ENCODE measurements at regions not wholly inside any gene's neighbourhood (a gene's known extent, or its start where the extent isn't known, plus 50 kb on each side); places are given as distances from the start of the nearest gene placed in this dataset.

GRCh38 chr18:25621682-25622081 is 269.7 kb upstream of the ZNF521 start:
- DNase-seq: no peak

- no peak for DNase-seq
These were observed 269.2 kb upstream of the ZNF521 start for GRCh38 chr18:25621144-25621543.

- DNase-seq: no peak
These were observed 262.2 kb upstream of the ZNF521 start for GRCh38 chr18:25614168-25614567.

GRCh38 chr18:25612466-25612865 is 260.5 kb upstream of the ZNF521 start:
- no peak for DNase-seq

GRCh38 chr18:25608091-25608490 is 256.1 kb upstream of the ZNF521 start:
- DNase-seq: no peak

- DNase-seq: no peak
These were observed 253.1 kb upstream of the ZNF521 start for GRCh38 chr18:25604894-25605597.

GRCh38 chr18:25604196-25604893 is 252.4 kb upstream of the ZNF521 start:
- DNase-seq: no peak

GRCh38 chr18:25599443-25599842 is 247.5 kb upstream of the ZNF521 start:
- no peak for DNase-seq

- no peak for DNase-seq
These were observed 245.5 kb upstream of the ZNF521 start for GRCh38 chr18:25597476-25597875.

- DNase-seq: no peak
These were observed 243.5 kb upstream of the ZNF521 start for GRCh38 chr18:25595274-25596060.

GRCh38 chr18:25594351-25594750 is 242.4 kb upstream of the ZNF521 start:
- no peak for DNase-seq

- no peak for DNase-seq
These were observed 240.9 kb upstream of the ZNF521 start for GRCh38 chr18:25592804-25593360.

GRCh38 chr18:25590456-25590855 is 238.5 kb upstream of the ZNF521 start:
- no peak for DNase-seq

- DNase-seq: no peak
These were observed 235.6 kb upstream of the ZNF521 start for GRCh38 chr18:25587545-25587944.

- DNase-seq: no peak
These were observed 217.0 kb upstream of the ZNF521 start for GRCh38 chr18:25568986-25569385.

GRCh38 chr18:25563816-25564683 is 212.1 kb upstream of the ZNF521 start:
- no peak for DNase-seq

GRCh38 chr18:25563346-25563745 is 211.4 kb upstream of the ZNF521 start:
- no peak for DNase-seq

GRCh38 chr18:25561918-25562317 is 210.0 kb upstream of the ZNF521 start:
- no peak for DNase-seq

GRCh38 chr18:25560369-25560768 is 208.4 kb upstream of the ZNF521 start:
- no peak for DNase-seq

- no peak for DNase-seq
These were observed 205.0 kb upstream of the ZNF521 start for GRCh38 chr18:25557011-25557410.

GRCh38 chr18:25553631-25554263 is 201.8 kb upstream of the ZNF521 start:
- DNase-seq: no peak
